ENCODE measurements at regions not wholly inside any gene's neighbourhood (a gene's known extent, or its start where the extent isn't known, plus 50 kb on each side); places are given as distances from the start of the nearest gene placed in this dataset.

DNA sequence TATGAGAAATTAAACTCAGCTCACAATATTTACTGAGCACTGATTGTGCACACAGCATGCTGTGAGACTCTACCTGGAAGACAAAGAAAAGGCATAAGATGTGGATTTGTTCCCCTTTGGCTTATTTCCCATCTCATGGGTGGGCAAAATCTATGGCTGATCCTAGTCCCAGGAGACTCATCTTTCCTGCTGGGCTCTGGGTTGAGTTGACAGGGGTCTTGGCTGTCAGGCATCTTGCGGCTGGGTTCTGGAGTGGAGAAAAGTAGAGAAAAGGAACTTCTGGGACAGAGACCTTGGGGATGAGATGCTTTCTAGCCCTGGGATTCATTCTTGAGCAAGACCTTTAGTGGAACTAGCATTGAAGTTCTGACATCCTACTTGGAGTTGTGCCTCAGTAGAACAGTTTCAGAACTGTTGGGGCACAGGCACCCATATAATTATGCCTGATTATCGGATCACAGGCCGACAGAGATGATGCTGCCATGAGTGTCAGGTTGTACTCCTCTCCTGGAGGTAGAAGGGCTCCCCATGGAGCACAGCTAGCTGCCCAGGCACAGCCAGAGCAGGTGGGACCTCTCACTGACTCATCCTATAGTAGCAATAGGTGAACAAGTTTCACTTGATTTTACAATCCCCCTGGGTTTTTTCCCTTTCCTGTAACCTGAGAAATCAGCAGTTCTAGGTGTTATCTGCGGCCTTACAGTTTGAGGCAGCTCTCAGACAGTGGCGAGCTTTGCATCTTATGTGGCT is 260.9 kb downstream of the CYRIA start:
- H2BK120ac ChIP-seq (replicated peaks; ENCODE audit: low read depth, low read length): no peak overlapping the region
- H4K20me1 ChIP-seq (replicated peaks in 1 of 2; ENCODE audit: control insufficient read depth in 1 of 2, insufficient read depth in 2 of 2, low read length in 2 of 2): no peaks in the 10 kb centered on the region
- no peak overlapping the region for H3K4me2 ChIP-seq (ENCODE audit: insufficient read depth in 1 of 2, low read depth in 2 of 2, low read length in 2 of 2)
- H3K79me2 ChIP-seq (ENCODE audit: control insufficient read depth in 1 of 2, insufficient read depth in 2 of 2, low read length in 2 of 2): no peaks in the 10 kb centered on the region
- ChIA-PET POLR2A (ENCODE audit: partially characterized antibody) (no interaction called here), CTCF (ENCODE audit: partially characterized antibody) (interaction anchor here (0.6 to 1.5 kb wide), 3 partner anchors 12 to 357 kb away, joined by 3 to 4 read pairs (median 3); no protein-coding TSS in a partner anchor)
- H3K9me3 ChIP-seq (ENCODE audit: insufficient read depth in 2 of 2, low read depth in 1 of 2, low read length in 1 of 2): no peaks in the 10 kb centered on the region
- no peaks in the 10 kb centered on the region for H3K79me1 ChIP-seq (ENCODE audit: low read depth, low read length)
- no peak overlapping the region for H3K4me3 ChIP-seq (ENCODE audit: extremely low read depth in 1 of 4, insufficient read depth in 2 of 4, low read depth in 3 of 4, low read length in 4 of 4)
- H3K4ac ChIP-seq (replicated peaks; ENCODE audit: insufficient read length, low read depth, low read length): no peak overlapping the region
- H4K5ac ChIP-seq (ENCODE audit: insufficient read length, low read depth, low read length): no peak overlapping the region
- no peak overlapping the region for H2AFZ ChIP-seq (ENCODE audit: low read length)
- no peaks in the 10 kb centered on the region; a peak in 1 of 7 replicates for H3K4me1 ChIP-seq (replicated peaks in 1 of 4; ENCODE audit: control insufficient read depth in 3 of 4, insufficient read depth in 4 of 4, low read length in 3 of 4)
- no peak overlapping the region for H2BK20ac ChIP-seq (ENCODE audit: low read length)
- H3K56ac ChIP-seq (replicated peaks; ENCODE audit: insufficient read length, low read depth, low read length): no peak overlapping the region
- 89% methylated on average over 5 of the region's 5 CpGs; no CpG with 5 or more reads in 1 of the 2 experiments for WGBS, 2 experiments (ENCODE audit: extremely low coverage in 1 of 2, insufficient coverage in 1 of 2, insufficient read length in 1 of 2, insufficient replicate concordance in 2 of 2, low coverage in 1 of 2, low lambda C conversion rate in 2 of 2, missing lambda C conversion rate in 1 of 2)
- H2BK15ac ChIP-seq (ENCODE audit: low read length): no peak overlapping the region
- DNase-seq (ENCODE audit: low read depth in 1 of 2, low spot score in 2 of 2) (no peak), FAIRE-seq (no peak)
- no peak overlapping the region for H2BK12ac ChIP-seq (ENCODE audit: low read depth, low read length)
- no peak overlapping the region for H3K9ac ChIP-seq (replicated peaks in 1 of 4; ENCODE audit: extremely low read depth in 1 of 4, low read depth in 3 of 4, low read length in 3 of 4)
- H3K27ac ChIP-seq (ENCODE audit: low read depth, low read length): no peak overlapping the region
- no peak overlapping the region for H3K14ac ChIP-seq (ENCODE audit: insufficient read length)
- no peak overlapping the region for H4K91ac ChIP-seq (replicated peaks; ENCODE audit: insufficient read length, low read length)
- H2BK5ac ChIP-seq (ENCODE audit: low read depth, low read length): no peak overlapping the region
- no peaks in the 10 kb centered on the region for H3K36me3 ChIP-seq (ENCODE audit: control insufficient read depth in 2 of 4, insufficient read depth in 4 of 4, low read length in 3 of 4)
- H4K8ac ChIP-seq (ENCODE audit: extremely low read depth, insufficient read depth, low read length): no peak overlapping the region
- H2AK5ac ChIP-seq (ENCODE audit: low read depth, low read length): no peak overlapping the region
- no peak overlapping the region for H3K23ac ChIP-seq (ENCODE audit: insufficient read length)
- peaks cover 1% of the 10 kb centered on the region; the same call in 1 of the 2 replicates for H3K23me2 ChIP-seq (ENCODE audit: low read depth, low read length)
- H3K27me3 ChIP-seq (replicated peaks in 1 of 4; ENCODE audit: control insufficient read depth in 3 of 4, extremely low read depth in 1 of 4, insufficient read depth in 3 of 4, low read length in 3 of 4): no peaks in the 10 kb centered on the region
- H3K18ac ChIP-seq (ENCODE audit: extremely low read depth, low read length): no peak overlapping the region
- TF ChIP-seq POU5F1 (IDR thresholded peaks at IDR 0.05; ENCODE audit: low read depth, low read length) (no peak), GABPA (IDR thresholded peaks at IDR 0.05; ENCODE audit: borderline replicate concordance, insufficient read depth, low read length) (no peak), FOSL1 (IDR thresholded peaks at IDR 0.05; ENCODE audit: insufficient read depth, low read depth, low read length) (no peak), SP1 (IDR thresholded peaks at IDR 0.05; ENCODE audit: low read depth, low read length) (no peak), HDAC6 (IDR thresholded peaks at IDR 0.05; ENCODE audit: low read depth, low read length) (no peak), SIRT6 (IDR thresholded peaks at IDR 0.05; ENCODE audit: low read length) (no peak), TEAD4 (IDR thresholded peaks at IDR 0.05; ENCODE audit: low read depth, low read length) (no peak), SIN3A (conservative IDR thresholded peaks at IDR 0.05 in 1 of 2, IDR thresholded peaks at IDR 0.05 in 1 of 2; ENCODE audit: low read depth in 1 of 2, low read length in 2 of 2) (no peak), CHD1 (IDR thresholded peaks at IDR 0.05; ENCODE audit: low read depth, low read length) (no peak), RXRA (IDR thresholded peaks at IDR 0.05; ENCODE audit: insufficient read depth, low read depth, low read length) (no peak)
- TF ChIP-seq, protein P1, sequence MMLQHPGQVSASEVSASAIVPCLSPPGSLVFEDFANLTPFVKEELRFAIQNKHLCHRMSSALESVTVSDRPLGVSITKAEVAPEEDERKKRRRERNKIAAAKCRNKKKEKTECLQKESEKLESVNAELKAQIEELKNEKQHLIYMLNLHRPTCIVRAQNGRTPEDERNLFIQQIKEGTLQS (IDR thresholded peaks at IDR 0.05; ENCODE audit: insufficient read depth, low read depth, low read length): no peak
- TF ChIP-seq, protein P2, sequence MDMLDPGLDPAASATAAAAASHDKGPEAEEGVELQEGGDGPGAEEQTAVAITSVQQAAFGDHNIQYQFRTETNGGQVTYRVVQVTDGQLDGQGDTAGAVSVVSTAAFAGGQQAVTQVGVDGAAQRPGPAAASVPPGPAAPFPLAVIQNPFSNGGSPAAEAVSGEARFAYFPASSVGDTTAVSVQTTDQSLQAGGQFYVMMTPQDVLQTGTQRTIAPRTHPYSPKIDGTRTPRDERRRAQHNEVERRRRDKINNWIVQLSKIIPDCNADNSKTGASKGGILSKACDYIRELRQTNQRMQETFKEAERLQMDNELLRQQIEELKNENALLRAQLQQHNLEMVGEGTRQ (IDR thresholded peaks at IDR 0.05; ENCODE audit: low read length): no peak

Measured in H1 (cell line).